GM12873 (cell line): ENCODE measurements at regions not wholly inside any gene's neighbourhood (a gene's known extent, or its start where the extent isn't known, plus 50 kb on each side); places are given as distances from the start of the nearest gene placed in this dataset.

Experiments
- TF ChIP-seq, protein P1 (sequence below): IDR thresholded peaks from 2 replicates; pipeline ENCODE4 v1.5.1; 2012; ENCODE audit warnings: low read depth, mild to moderate bottlenecking, moderate library complexity, low read length, control low read depth; ENCODE audit not compliant: insufficient read depth; ENCODE audit errors: missing control alignments

GRCh38 chr6:48255094-48255493 lies 144.1 kb upstream of the PTCHD4 start:
- TF ChIP-seq, protein P1, sequence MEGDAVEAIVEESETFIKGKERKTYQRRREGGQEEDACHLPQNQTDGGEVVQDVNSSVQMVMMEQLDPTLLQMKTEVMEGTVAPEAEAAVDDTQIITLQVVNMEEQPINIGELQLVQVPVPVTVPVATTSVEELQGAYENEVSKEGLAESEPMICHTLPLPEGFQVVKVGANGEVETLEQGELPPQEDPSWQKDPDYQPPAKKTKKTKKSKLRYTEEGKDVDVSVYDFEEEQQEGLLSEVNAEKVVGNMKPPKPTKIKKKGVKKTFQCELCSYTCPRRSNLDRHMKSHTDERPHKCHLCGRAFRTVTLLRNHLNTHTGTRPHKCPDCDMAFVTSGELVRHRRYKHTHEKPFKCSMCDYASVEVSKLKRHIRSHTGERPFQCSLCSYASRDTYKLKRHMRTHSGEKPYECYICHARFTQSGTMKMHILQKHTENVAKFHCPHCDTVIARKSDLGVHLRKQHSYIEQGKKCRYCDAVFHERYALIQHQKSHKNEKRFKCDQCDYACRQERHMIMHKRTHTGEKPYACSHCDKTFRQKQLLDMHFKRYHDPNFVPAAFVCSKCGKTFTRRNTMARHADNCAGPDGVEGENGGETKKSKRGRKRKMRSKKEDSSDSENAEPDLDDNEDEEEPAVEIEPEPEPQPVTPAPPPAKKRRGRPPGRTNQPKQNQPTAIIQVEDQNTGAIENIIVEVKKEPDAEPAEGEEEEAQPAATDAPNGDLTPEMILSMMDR: no peak

GRCh38 chr6:48249071-48249470 lies 138.1 kb upstream of the PTCHD4 start:
- TF ChIP-seq, protein P1: no peak

DNA sequence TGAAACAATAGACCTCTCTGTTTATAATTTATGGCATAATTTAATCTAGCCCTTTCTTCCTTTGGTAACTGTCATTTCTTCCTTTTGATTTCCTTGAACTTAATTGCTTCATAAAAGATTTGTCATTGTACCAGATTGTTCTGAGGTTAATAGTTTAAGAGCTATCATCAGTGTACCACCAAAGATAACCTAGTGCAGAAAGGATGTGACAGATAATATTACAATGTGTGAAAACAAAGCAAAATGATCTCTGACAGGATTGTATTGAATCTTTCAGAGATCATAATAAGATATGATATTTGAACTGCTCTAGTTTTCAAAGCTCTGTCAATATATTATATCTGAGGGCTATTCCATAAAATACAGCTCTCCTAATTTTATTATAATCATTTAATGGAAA lies 132.1 kb upstream of the PTCHD4 start:
- TF ChIP-seq, protein P1: no peak

- TF ChIP-seq, protein P1: no peak
Measured at GRCh38 chr6:48240287-48240686, 129.3 kb upstream of the PTCHD4 start.

- TF ChIP-seq, protein P1: no peak
Measured at GRCh38 chr6:48236375-48236774, 125.4 kb upstream of the PTCHD4 start.

DNA sequence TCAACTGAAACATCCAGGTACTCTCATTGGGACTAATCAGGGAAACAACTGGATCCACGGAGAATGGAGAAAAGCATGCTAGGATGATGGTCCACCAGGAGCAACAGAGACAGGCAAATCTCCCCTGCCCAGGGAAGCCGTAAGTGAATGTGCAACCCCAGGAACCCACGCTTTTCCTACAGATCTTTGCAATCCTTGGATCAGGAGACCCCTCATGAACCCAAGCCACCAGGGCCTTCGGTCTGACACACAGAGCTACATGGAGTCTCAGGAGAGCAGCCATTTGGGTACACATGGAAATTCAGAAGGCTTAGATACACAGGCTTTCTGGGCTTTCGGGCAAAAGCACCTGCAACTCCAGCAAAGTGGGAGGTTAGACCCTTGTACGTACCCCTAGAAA lies 122.1 kb upstream of the PTCHD4 start:
- TF ChIP-seq, protein P1: no peak

DNA sequence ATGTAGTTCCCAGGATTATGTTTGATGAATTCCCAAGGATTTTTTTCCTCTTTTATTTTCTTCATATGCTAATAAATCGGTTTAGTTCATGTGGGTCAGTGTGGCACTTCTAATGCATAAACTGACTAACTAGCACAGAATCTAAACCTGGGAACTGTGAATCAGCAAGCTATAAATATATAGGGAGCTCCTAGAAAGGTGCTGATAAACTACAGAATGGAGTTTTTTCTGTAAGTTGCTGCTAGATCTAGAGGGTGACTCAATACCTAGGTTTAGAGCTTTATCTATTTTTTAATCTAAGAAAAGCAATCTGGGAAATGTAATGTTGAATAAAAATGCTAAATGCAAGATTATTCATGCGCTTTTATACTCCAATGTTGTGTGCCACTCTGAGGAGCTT lies 118.8 kb upstream of the PTCHD4 start:
- TF ChIP-seq, protein P1: no peak
